ENCODE measurements at regions not wholly inside any gene's neighbourhood (a gene's known extent, or its start where the extent isn't known, plus 50 kb on each side); places are given as distances from the start of the nearest gene placed in this dataset.

GRCh38 chr12:94791933-94792332 is 141.6 kb upstream of the TMCC3 start:
- H3K27ac ChIP-seq = no peak overlapping the region
- no peaks in the 10 kb centered on the region for H3K36me3 ChIP-seq (ENCODE audit: insufficient read depth, low read length)
- H3K4me3 ChIP-seq = no peak overlapping the region
- DNase-seq (ENCODE audit: low read depth, low spot score) = no peak
- no peak overlapping the region for H3K9ac ChIP-seq (ENCODE audit: insufficient read length)
- no peaks in the 10 kb centered on the region for H3K9me3 ChIP-seq (ENCODE audit: low read depth, low read length)
- no peak for TF ChIP-seq EZH2 (IDR thresholded peaks at IDR 0.05)
- TF ChIP-seq POLR2AphosphoS5 (IDR thresholded peaks at IDR 0.05; ENCODE audit: borderline replicate concordance, low read depth, low read length) = no peak
- no peak for TF ChIP-seq FOXP2 (optimal IDR thresholded peaks at IDR 0.05; ENCODE audit: control extremely low read depth, extremely low read length, insufficient read depth)

GRCh38 chr12:94790825-94791224 is 140.5 kb upstream of the TMCC3 start:
- TF ChIP-seq FOXP2 (optimal IDR thresholded peaks at IDR 0.05; ENCODE audit: control extremely low read depth, extremely low read length, insufficient read depth) = no peak
- no peak for TF ChIP-seq POLR2AphosphoS5 (IDR thresholded peaks at IDR 0.05; ENCODE audit: borderline replicate concordance, low read depth, low read length)
- TF ChIP-seq EZH2 (IDR thresholded peaks at IDR 0.05) = no peak
- Histone ChIP-seq H3K9me3 (ENCODE audit: low read depth, low read length) (no peaks in the 10 kb centered on the region), H3K27ac (no peak overlapping the region)

GRCh38 chr12:94790370-94790769 is 140.0 kb upstream of the TMCC3 start:
- Histone ChIP-seq H3K36me3 (ENCODE audit: insufficient read depth, low read length) (no peaks in the 10 kb centered on the region), H3K9me3 (ENCODE audit: low read depth, low read length) (no peaks in the 10 kb centered on the region), H3K4me3 (no peak overlapping the region), H3K27ac (no peak overlapping the region), H3K9ac (ENCODE audit: insufficient read length) (no peak overlapping the region)
- TF ChIP-seq FOXP2 (optimal IDR thresholded peaks at IDR 0.05; ENCODE audit: control extremely low read depth, extremely low read length, insufficient read depth) = no peak
- no peak for TF ChIP-seq POLR2AphosphoS5 (IDR thresholded peaks at IDR 0.05; ENCODE audit: borderline replicate concordance, low read depth, low read length)
- no peak for TF ChIP-seq EZH2 (IDR thresholded peaks at IDR 0.05)
- DNase-seq (ENCODE audit: low read depth, low spot score) = no peak

More at GRCh38 chr12:94790825-94791224, 140.5 kb upstream of the TMCC3 start:
- H3K9ac ChIP-seq (ENCODE audit: insufficient read length) = no peak overlapping the region
- no peaks in the 10 kb centered on the region for H3K36me3 ChIP-seq (ENCODE audit: insufficient read depth, low read length)
- no peak for DNase-seq (ENCODE audit: low read depth, low spot score)
- no peak overlapping the region for H3K4me3 ChIP-seq

- Histone ChIP-seq H3K4me3 (no peak overlapping the region), H3K9ac (ENCODE audit: insufficient read length) (no peak overlapping the region), H3K9me3 (ENCODE audit: low read depth, low read length) (no peaks in the 10 kb centered on the region), H3K27ac (no peak overlapping the region), H3K36me3 (ENCODE audit: insufficient read depth, low read length) (no peaks in the 10 kb centered on the region)
- DNase-seq (ENCODE audit: low read depth, low spot score) = no peak
- no peak for TF ChIP-seq EZH2 (IDR thresholded peaks at IDR 0.05)
- no peak for TF ChIP-seq POLR2AphosphoS5 (IDR thresholded peaks at IDR 0.05; ENCODE audit: borderline replicate concordance, low read depth, low read length)
- no peak for TF ChIP-seq FOXP2 (optimal IDR thresholded peaks at IDR 0.05; ENCODE audit: control extremely low read depth, extremely low read length, insufficient read depth)
These were observed 139.3 kb upstream of the TMCC3 start for GRCh38 chr12:94789510-94790225.

- H3K9me3 ChIP-seq (ENCODE audit: low read depth, low read length) = no peaks in the 10 kb centered on the region
- DNase-seq (ENCODE audit: low read depth, low spot score) = no peak
- no peaks in the 10 kb centered on the region for H3K36me3 ChIP-seq (ENCODE audit: insufficient read depth, low read length)
- H3K27ac ChIP-seq = no peak overlapping the region
- no peak overlapping the region for H3K4me3 ChIP-seq
- no peak overlapping the region for H3K9ac ChIP-seq (ENCODE audit: insufficient read length)
- no peak for TF ChIP-seq FOXP2 (optimal IDR thresholded peaks at IDR 0.05; ENCODE audit: control extremely low read depth, extremely low read length, insufficient read depth)
These were observed 137.9 kb upstream of the TMCC3 start for GRCh38 chr12:94788298-94788697.

GRCh38 chr12:94786906-94787305 is 136.5 kb upstream of the TMCC3 start:
- Histone ChIP-seq H3K9ac (ENCODE audit: insufficient read length) (no peak overlapping the region), H3K9me3 (ENCODE audit: low read depth, low read length) (no peaks in the 10 kb centered on the region; the same call in 1 of the 2 replicates), H3K27ac (no peak overlapping the region), H3K4me3 (no peak overlapping the region), H3K36me3 (ENCODE audit: insufficient read depth, low read length) (no peaks in the 10 kb centered on the region)
- DNase-seq (ENCODE audit: low read depth, low spot score) = no peak
- TF ChIP-seq POLR2AphosphoS5 (IDR thresholded peaks at IDR 0.05; ENCODE audit: borderline replicate concordance, low read depth, low read length) (no peak), FOXP2 (optimal IDR thresholded peaks at IDR 0.05; ENCODE audit: control extremely low read depth, extremely low read length, insufficient read depth) (no peak), EZH2 (IDR thresholded peaks at IDR 0.05) (no peak)

GRCh38 chr12:94783862-94784261 is 133.5 kb upstream of the TMCC3 start:
- TF ChIP-seq EZH2 (IDR thresholded peaks at IDR 0.05) (no peak), POLR2AphosphoS5 (IDR thresholded peaks at IDR 0.05; ENCODE audit: borderline replicate concordance, low read depth, low read length) (no peak), FOXP2 (optimal IDR thresholded peaks at IDR 0.05; ENCODE audit: control extremely low read depth, extremely low read length, insufficient read depth) (no peak)
- Histone ChIP-seq H3K4me3 (peak overlapping the region; percentile 10; the same call in 1 of the 2 replicates), H3K9me3 (ENCODE audit: low read depth, low read length) (no peaks in the 10 kb centered on the region; the same call in 1 of the 2 replicates), H3K9ac (ENCODE audit: insufficient read length) (no peak overlapping the region), H3K36me3 (ENCODE audit: insufficient read depth, low read length) (no peaks in the 10 kb centered on the region), H3K27ac (0 out of 2 replicates have a peak overlapping the region, but pooled peaks have one; percentile 7)
- peak; percentile 91 for DNase-seq (ENCODE audit: low read depth, low spot score)

GRCh38 chr12:94783343-94783742 is 133.0 kb upstream of the TMCC3 start:
- Histone ChIP-seq H3K36me3 (ENCODE audit: insufficient read depth, low read length) (no peaks in the 10 kb centered on the region), H3K27ac (no peak overlapping the region), H3K9ac (ENCODE audit: insufficient read length) (no peak overlapping the region), H3K9me3 (ENCODE audit: low read depth, low read length) (no peaks in the 10 kb centered on the region; the same call in 1 of the 2 replicates), H3K4me3 (peak overlapping the region; percentile 10; the same call in 1 of the 2 replicates)
- TF ChIP-seq EZH2 (IDR thresholded peaks at IDR 0.05) (no peak), FOXP2 (optimal IDR thresholded peaks at IDR 0.05; ENCODE audit: control extremely low read depth, extremely low read length, insufficient read depth) (no peak), POLR2AphosphoS5 (IDR thresholded peaks at IDR 0.05; ENCODE audit: borderline replicate concordance, low read depth, low read length) (no peak)
- no peak for DNase-seq (ENCODE audit: low read depth, low spot score)

All from SK-N-MC (cell line).